AG04450 (cell line): ENCODE measurements at regions not wholly inside any gene's neighbourhood (a gene's known extent, or its start where the extent isn't known, plus 50 kb on each side); places are given as distances from the start of the nearest gene placed in this dataset.

Source experiments
- CTCF ChIA-PET: fragments of 300-600, 350-600 bp; formaldehyde crosslinking; extraction: SDS; loops from one replicate; lab custom pipeline; 2022; ENCODE audit warnings: antibody characterized with exemption, inconsistent platforms; lab: Charles Lee
- POLR2A ChIA-PET: fragments of 350-600 bp; formaldehyde crosslinking; extraction: SDS; loops from one replicate; lab custom pipeline; 2021; ENCODE audit warnings: antibody characterized with exemption, inconsistent platforms; lab: Yijun Ruan, JAX
- DNase-seq: peaks from one replicate; pipeline ENCODE4 v3.0.0-alpha.2; 2011; ENCODE audit warnings: low read depth, low spot score
- H3K27ac ChIP-seq: one replicate; pipeline ENCODE4 v1.5.1; 2012; ENCODE audit warnings: low read depth, low read length, control low read depth
- H3K27me3 ChIP-seq: one replicate; pipeline ENCODE4 v1.6.0; 2012; ENCODE audit warnings: low read length; ENCODE audit not compliant: control insufficient read depth, insufficient read depth
- H3K4me3 ChIP-seq: 2 replicates; pipeline ENCODE4 v1.5.1; 2011; ENCODE audit warnings: mild to moderate bottlenecking, low read depth, low read length, control low read depth
- H3K9me3 ChIP-seq: 2 replicates; pipeline ENCODE4 v1.5.1; 2012; ENCODE audit warnings: low read length; ENCODE audit not compliant: control insufficient read depth, insufficient read depth
- TF ChIP-seq, protein P1 (sequence below): IDR thresholded peaks from 2 replicates; pipeline ENCODE4 v1.5.1; 2011; ENCODE audit warnings: low read depth, low read length, control low read depth, inconsistent platforms

- Histone ChIP-seq H3K4me3 (no peak overlapping the region), H3K9me3 (no peaks in the 10 kb centered on the region), H3K27me3 (no peaks in the 10 kb centered on the region), H3K27ac (no peak overlapping the region)
- TF ChIP-seq, protein P1, sequence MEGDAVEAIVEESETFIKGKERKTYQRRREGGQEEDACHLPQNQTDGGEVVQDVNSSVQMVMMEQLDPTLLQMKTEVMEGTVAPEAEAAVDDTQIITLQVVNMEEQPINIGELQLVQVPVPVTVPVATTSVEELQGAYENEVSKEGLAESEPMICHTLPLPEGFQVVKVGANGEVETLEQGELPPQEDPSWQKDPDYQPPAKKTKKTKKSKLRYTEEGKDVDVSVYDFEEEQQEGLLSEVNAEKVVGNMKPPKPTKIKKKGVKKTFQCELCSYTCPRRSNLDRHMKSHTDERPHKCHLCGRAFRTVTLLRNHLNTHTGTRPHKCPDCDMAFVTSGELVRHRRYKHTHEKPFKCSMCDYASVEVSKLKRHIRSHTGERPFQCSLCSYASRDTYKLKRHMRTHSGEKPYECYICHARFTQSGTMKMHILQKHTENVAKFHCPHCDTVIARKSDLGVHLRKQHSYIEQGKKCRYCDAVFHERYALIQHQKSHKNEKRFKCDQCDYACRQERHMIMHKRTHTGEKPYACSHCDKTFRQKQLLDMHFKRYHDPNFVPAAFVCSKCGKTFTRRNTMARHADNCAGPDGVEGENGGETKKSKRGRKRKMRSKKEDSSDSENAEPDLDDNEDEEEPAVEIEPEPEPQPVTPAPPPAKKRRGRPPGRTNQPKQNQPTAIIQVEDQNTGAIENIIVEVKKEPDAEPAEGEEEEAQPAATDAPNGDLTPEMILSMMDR, result no peak
- POLR2A ChIA-PET, result no interaction called here
- DNase-seq, result no peak
- CTCF ChIA-PET, result no interaction called here
Measured at GRCh38 chr6:149136913-149137286, 180.6 kb upstream of the TAB2 start.

GRCh38 chr6:149137594-149137993 is 179.9 kb upstream of the TAB2 start:
- CTCF ChIA-PET, result no interaction called here
- Histone ChIP-seq H3K27me3 (no peaks in the 10 kb centered on the region), H3K9me3 (no peaks in the 10 kb centered on the region), H3K4me3 (no peak overlapping the region), H3K27ac (no peak overlapping the region)
- POLR2A ChIA-PET, result no interaction called here
- TF ChIP-seq, protein P1, result no peak
- no peak for DNase-seq

DNA sequence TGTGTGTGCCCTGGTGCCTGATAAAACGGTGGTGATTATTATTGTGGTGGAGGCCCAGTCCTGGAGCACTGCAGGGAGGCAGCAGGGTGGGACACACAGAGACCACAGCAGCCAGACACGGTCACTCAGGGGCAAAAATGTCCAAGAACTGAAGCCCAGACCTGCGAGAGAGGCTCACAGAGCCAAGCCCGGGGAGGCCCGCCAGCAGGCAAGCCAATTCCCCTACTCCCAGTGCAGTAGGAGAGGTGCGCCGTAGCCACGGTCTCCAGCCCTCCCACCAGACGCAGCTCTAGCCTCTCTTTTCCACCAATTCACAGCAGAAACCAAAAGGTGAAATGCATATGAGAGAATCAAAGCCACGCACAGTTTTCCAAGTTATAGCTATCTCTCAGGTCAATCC is 179.4 kb upstream of the TAB2 start:
- TF ChIP-seq, protein P1, result no peak
- no peak for DNase-seq
- Histone ChIP-seq H3K9me3 (no peaks in the 10 kb centered on the region), H3K4me3 (no peak overlapping the region), H3K27me3 (no peaks in the 10 kb centered on the region), H3K27ac (no peak overlapping the region)
- ChIA-PET CTCF (no interaction called here), POLR2A (no interaction called here)

- Histone ChIP-seq H3K4me3 (no peak overlapping the region), H3K27ac (no peak overlapping the region), H3K27me3 (no peaks in the 10 kb centered on the region), H3K9me3 (no peaks in the 10 kb centered on the region)
- ChIA-PET POLR2A (no interaction called here), CTCF (no interaction called here)
- DNase-seq, result no peak
- TF ChIP-seq, protein P1, result no peak
Measured at GRCh38 chr6:149138699-149139294, 178.7 kb upstream of the TAB2 start.

GRCh38 chr6:149139782-149140136 is 177.8 kb upstream of the TAB2 start:
- Histone ChIP-seq H3K9me3 (no peaks in the 10 kb centered on the region), H3K27ac (no peak overlapping the region), H3K27me3 (no peaks in the 10 kb centered on the region), H3K4me3 (no peak overlapping the region)
- ChIA-PET POLR2A (no interaction called here), CTCF (interaction anchor here (1.5 kb wide), 1 partner anchor 58 kb away, joined by 3 read pairs; no protein-coding TSS in a partner anchor)
- no peak for DNase-seq
- TF ChIP-seq, protein P1, result no peak
